CD4-positive, alpha-beta T cell treated with Interferon alpha-2 for 1 hour (primary cell): ENCODE measurements at regions not wholly inside any gene's neighbourhood (a gene's known extent, or its start where the extent isn't known, plus 50 kb on each side); places are given as distances from the start of the nearest gene placed in this dataset.

Source experiments
- DNase-seq, 2 donors: peaks; one replicate each; pipeline ENCODE4 v3.0.0-alpha.2; 2020 to 2022

- DNase-seq, result no peak
Observed at GRCh38 chr3:80114694-80115093, 346.9 kb upstream of the ROBO1 start.

- DNase-seq, result no peak
Observed at GRCh38 chr3:80113331-80113730, 345.5 kb upstream of the ROBO1 start.

- DNase-seq, result no peak
Observed at GRCh38 chr3:80099559-80100066, 331.8 kb upstream of the ROBO1 start.

GRCh38 chr3:80097674-80098073 lies 329.9 kb upstream of the ROBO1 start:
- DNase-seq, result no peak

- no peak for DNase-seq
Observed at GRCh38 chr3:80096909-80097308, 329.1 kb upstream of the ROBO1 start.

GRCh38 chr3:80094589-80094988 lies 326.8 kb upstream of the ROBO1 start:
- DNase-seq, result no peak

- DNase-seq, result no peak
Observed at GRCh38 chr3:80087767-80088166, 320.0 kb upstream of the ROBO1 start.

GRCh38 chr3:80086426-80086825 lies 318.6 kb upstream of the ROBO1 start:
- DNase-seq, result no peak

- no peak for DNase-seq
Observed at GRCh38 chr3:80079886-80080285, 312.1 kb upstream of the ROBO1 start.

- no peak for DNase-seq
Observed at GRCh38 chr3:80068459-80068858, 300.7 kb upstream of the ROBO1 start.

- no peak for DNase-seq
Observed at GRCh38 chr3:80063535-80063934, 295.7 kb upstream of the ROBO1 start.

- DNase-seq, result no peak
Observed at GRCh38 chr3:80060664-80061063, 292.9 kb upstream of the ROBO1 start.

- no peak for DNase-seq
Observed at GRCh38 chr3:80055306-80055705, 287.5 kb upstream of the ROBO1 start.

- no peak for DNase-seq
Observed at GRCh38 chr3:80052271-80052670, 284.5 kb upstream of the ROBO1 start.

GRCh38 chr3:80051602-80051962 lies 283.8 kb upstream of the ROBO1 start:
- DNase-seq, result no peak

GRCh38 chr3:80050826-80051601 lies 283.2 kb upstream of the ROBO1 start:
- no peak for DNase-seq

GRCh38 chr3:80043226-80043625 lies 275.4 kb upstream of the ROBO1 start:
- DNase-seq, result no peak

GRCh38 chr3:80040067-80040466 lies 272.3 kb upstream of the ROBO1 start:
- DNase-seq, result no peak

- no peak for DNase-seq
Observed at GRCh38 chr3:80036176-80036575, 268.4 kb upstream of the ROBO1 start.

- no peak for DNase-seq
Observed at GRCh38 chr3:80035021-80035420, 267.2 kb upstream of the ROBO1 start.

- DNase-seq, result no peak
Observed at GRCh38 chr3:80023010-80023409, 255.2 kb upstream of the ROBO1 start.

- no peak for DNase-seq
Observed at GRCh38 chr3:80018375-80018774, 250.6 kb upstream of the ROBO1 start.

- no peak for DNase-seq
Observed at GRCh38 chr3:80017369-80017768, 249.6 kb upstream of the ROBO1 start.

GRCh38 chr3:80014576-80014975 lies 246.8 kb upstream of the ROBO1 start:
- DNase-seq, result no peak

- DNase-seq, result no peak
Observed at GRCh38 chr3:80010021-80010571, 242.3 kb upstream of the ROBO1 start.
